ENCODE measurements at regions not wholly inside any gene's neighbourhood (a gene's known extent, or its start where the extent isn't known, plus 50 kb on each side); places are given as distances from the start of the nearest gene placed in this dataset.

GRCh38 chr2:145764631-145765030 lies 1244.7 kb upstream of the ZEB2 start:
- DNase-seq (ENCODE audit: low spot score), result no peak

GRCh38 chr2:145760781-145761649 lies 1241.1 kb upstream of the ZEB2 start:
- DNase-seq (ENCODE audit: low spot score), result no peak
- TF ChIP-seq, protein P1, sequence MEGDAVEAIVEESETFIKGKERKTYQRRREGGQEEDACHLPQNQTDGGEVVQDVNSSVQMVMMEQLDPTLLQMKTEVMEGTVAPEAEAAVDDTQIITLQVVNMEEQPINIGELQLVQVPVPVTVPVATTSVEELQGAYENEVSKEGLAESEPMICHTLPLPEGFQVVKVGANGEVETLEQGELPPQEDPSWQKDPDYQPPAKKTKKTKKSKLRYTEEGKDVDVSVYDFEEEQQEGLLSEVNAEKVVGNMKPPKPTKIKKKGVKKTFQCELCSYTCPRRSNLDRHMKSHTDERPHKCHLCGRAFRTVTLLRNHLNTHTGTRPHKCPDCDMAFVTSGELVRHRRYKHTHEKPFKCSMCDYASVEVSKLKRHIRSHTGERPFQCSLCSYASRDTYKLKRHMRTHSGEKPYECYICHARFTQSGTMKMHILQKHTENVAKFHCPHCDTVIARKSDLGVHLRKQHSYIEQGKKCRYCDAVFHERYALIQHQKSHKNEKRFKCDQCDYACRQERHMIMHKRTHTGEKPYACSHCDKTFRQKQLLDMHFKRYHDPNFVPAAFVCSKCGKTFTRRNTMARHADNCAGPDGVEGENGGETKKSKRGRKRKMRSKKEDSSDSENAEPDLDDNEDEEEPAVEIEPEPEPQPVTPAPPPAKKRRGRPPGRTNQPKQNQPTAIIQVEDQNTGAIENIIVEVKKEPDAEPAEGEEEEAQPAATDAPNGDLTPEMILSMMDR (IDR thresholded peaks at IDR 0.05; ENCODE audit: extremely low read depth, insufficient read depth, missing control alignments), result no peak
- in situ Hi-C loops (cut with MboI; ENCODE audit: low pct_unique_long_range_greater_than_20kb, low sequenced_read_pairs, unreplicated experiment), result no loop called here

More at GRCh38 chr2:145764631-145765030, 1244.7 kb upstream of the ZEB2 start:
- TF ChIP-seq, protein P1 (IDR thresholded peaks at IDR 0.05; ENCODE audit: extremely low read depth, insufficient read depth, missing control alignments), result no peak
- in situ Hi-C loops (cut with MboI; ENCODE audit: low pct_unique_long_range_greater_than_20kb, low sequenced_read_pairs, unreplicated experiment), result no loop called here

- TF ChIP-seq, protein P1 (IDR thresholded peaks at IDR 0.05; ENCODE audit: extremely low read depth, insufficient read depth, missing control alignments), result no peak
- in situ Hi-C loops (cut with MboI; ENCODE audit: low pct_unique_long_range_greater_than_20kb, low sequenced_read_pairs, unreplicated experiment), result no loop called here
- DNase-seq (ENCODE audit: low spot score), result no peak
These were observed 1239.5 kb upstream of the ZEB2 start for GRCh38 chr2:145759228-145759915.

GRCh38 chr2:145757503-145758246 lies 1237.8 kb upstream of the ZEB2 start:
- no peak for DNase-seq (ENCODE audit: low spot score)
- TF ChIP-seq, protein P1 (IDR thresholded peaks at IDR 0.05; ENCODE audit: extremely low read depth, insufficient read depth, missing control alignments), result no peak
- in situ Hi-C loops (cut with MboI; ENCODE audit: low pct_unique_long_range_greater_than_20kb, low sequenced_read_pairs, unreplicated experiment), result no loop called here

DNA sequence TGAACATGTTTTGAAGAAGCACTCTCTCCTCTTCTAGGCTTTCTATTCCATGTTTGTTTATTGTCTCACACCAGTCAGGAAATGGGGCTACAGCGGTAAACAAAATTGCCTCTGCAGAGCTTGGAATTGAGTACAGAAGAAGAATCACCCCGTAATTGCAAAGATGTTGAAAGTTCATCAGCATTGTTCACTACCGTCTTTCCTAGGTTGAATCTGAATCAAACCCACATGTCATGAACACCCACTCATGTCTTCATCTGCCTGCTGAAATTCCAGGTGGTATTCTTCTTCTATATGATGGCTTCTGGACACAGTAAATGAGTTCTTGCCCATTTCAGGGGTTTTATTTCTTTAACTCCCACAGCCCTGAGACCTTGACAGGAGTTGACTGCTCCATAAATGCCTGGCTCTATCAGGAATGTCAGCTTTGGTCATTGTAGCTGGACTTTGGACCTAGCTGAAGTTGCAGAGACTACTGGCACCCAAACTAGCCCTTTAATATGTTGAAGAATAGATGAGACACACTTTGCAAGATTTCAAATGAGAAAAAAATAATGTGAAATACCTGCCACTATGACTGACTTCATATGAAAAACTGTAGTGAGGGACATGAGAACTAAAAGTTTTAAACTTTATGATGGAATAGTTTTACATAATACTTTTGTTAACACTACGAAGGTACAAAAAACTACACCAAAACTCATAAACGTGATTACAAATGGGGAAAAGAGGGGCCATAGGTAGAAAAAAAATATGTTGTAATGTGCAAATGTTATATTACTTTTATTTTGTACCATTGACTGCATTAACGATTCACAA lies 1235.3 kb upstream of the ZEB2 start:
- in situ Hi-C loops (cut with MboI; ENCODE audit: low pct_unique_long_range_greater_than_20kb, low sequenced_read_pairs, unreplicated experiment), result no loop called here
- TF ChIP-seq, protein P1 (IDR thresholded peaks at IDR 0.05; ENCODE audit: extremely low read depth, insufficient read depth, missing control alignments), result no peak
- no peak for DNase-seq (ENCODE audit: low spot score)

All from GM13977 (cell line).